Transverse colon (tissue), 4 donors: ENCODE measurements at regions not wholly inside any gene's neighbourhood (a gene's known extent, or its start where the extent isn't known, plus 50 kb on each side); places are given as distances from the start of the nearest gene placed in this dataset.

Source experiments
- DNase-seq: peaks from one replicate; pipeline ENCODE4 v3.0.0-alpha.2; 2019
- H3K27ac ChIP-seq, 4 donors: fragments of 200-600 bp; sonication (generic); 2 replicates each; pipeline ENCODE4 v1.5.1; 2016 to 2018; ENCODE audit warnings: inconsistent platforms in 4 of 4
- H3K27me3 ChIP-seq: fragments of 200-600 bp; sonication (generic); 2 replicates; pipeline ENCODE4 v1.5.1; 2017; ENCODE audit warnings: inconsistent platforms
- H3K36me3 ChIP-seq, 4 donors: fragments of 200-600 bp; sonication (generic); 2 replicates each; pipeline ENCODE4 v1.5.1; 2017 to 2019; ENCODE audit warnings: inconsistent platforms in 4 of 4
- H3K4me1 ChIP-seq, 4 donors: fragments of 200-600 bp; sonication (generic); 2 replicates each; pipeline ENCODE4 v1.5.1; 2017 to 2020; ENCODE audit warnings: inconsistent platforms in 4 of 4
- H3K4me3 ChIP-seq, 4 donors: fragments of 200-600 bp; sonication (generic); 1 replicate in 1 of 4; 2 replicates in 3 of 4; pipeline versions ENCODE4 v1.5.1 to v1.6.1; 2017 to 2019; ENCODE audit warnings: inconsistent platforms in 4 of 4
- H3K9me3 ChIP-seq, 2 donors: fragments of 200-600 bp; sonication (generic); 2 replicates each; pipeline ENCODE4 v1.5.1; 2017 to 2019; ENCODE audit warnings: inconsistent platforms in 2 of 2
- CTCF ChIP-seq, 5 experiments: fragments of 200-600 bp in 3 of 5; fragments of 450-650 bp in 2 of 5; sonication (generic) in 3 of 5; IDR thresholded peaks; 1 replicate in 2 of 5; 2 replicates in 3 of 5; pipeline ENCODE4 v1.5.1; 2016 to 2017; ENCODE audit warnings: antibody characterized with exemption in 5 of 5, inconsistent platforms in 3 of 5, mild to moderate bottlenecking in 2 of 5, moderate library complexity in 1 of 5
- EP300 ChIP-seq: sonication (generic); formaldehyde crosslinking; IDR thresholded peaks from one replicate; pipeline ENCODE4 v1.6.1; 2017; ENCODE audit warnings: antibody characterized with exemption, low read depth
- POLR2A ChIP-seq: fragments of 450-650 bp; IDR thresholded peaks from one replicate; pipeline ENCODE4 v1.6.1; 2016; ENCODE audit warnings: antibody characterized with exemption, mild to moderate bottlenecking, moderate library complexity
- POLR2AphosphoS5 ChIP-seq, 3 donors: sonication (generic); formaldehyde crosslinking; IDR thresholded peaks; one replicate each; pipeline ENCODE4 v1.6.1; 2016; ENCODE audit warnings: antibody characterized with exemption in 3 of 3
- WGBS, 2 donors: methylation state at CpG; one replicate each; pipeline ENCODE4 v1.1.5; 2018; ENCODE audit warnings: low coverage in 1 of 2; 5-methylcytosine and 5-hydroxymethylcytosine counted together
- in situ Hi-C, 4 donors: fragments of 200-750 bp; cut with MboI; loops; one replicate each; pipeline versions ENCODE4 v1.15.0 to v1.15.1; 2017; ENCODE audit warnings: low sequenced_read_pairs in 3 of 4, low pct_ligation_motif_present in 1 of 4, low pct_unique_long_range_greater_than_20kb in 1 of 4
- intact Hi-C: fragments of 100-400 bp; cut with DNase I; formaldehyde crosslinking; loops from one replicate; pipeline ENCODE4 v1.15.1; 2023; ENCODE audit warnings: low total_unique reads

DNA sequence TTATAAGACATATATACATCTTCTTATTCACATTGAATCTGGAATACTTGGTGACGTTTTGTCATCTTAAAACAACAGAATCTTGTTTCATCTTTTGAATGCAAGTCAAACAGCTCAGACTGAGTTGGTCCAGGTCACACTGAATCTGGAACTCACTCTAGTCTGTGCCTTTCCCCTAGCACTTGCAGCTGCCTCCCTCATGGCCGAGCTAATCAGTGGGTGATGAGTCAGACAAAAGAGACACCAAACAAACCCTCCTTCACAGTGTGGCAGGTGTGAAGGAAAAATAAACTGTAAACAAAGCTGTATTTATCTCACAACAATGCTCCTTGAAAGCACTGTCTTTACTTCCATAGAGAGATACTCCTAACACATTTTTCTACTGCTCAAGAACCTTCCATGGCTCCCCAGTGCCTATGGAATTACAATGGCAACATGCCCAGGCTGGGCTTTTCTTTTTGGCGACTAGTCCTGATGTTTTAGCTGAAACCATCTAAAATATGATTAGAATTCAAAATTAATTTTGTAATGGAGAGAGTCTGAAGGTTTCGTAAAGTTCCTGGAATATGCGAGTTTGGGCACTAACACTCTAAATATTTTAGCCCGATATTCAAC is 140.0 kb downstream of the ZNF365 start:
- in situ Hi-C loops, result no loop called here
- Histone ChIP-seq H3K27me3 (no peaks in the 10 kb centered on the region), H3K4me1 (no peaks in the 10 kb centered on the region), H3K27ac (no peak overlapping the region), H3K9me3 (no peaks in the 10 kb centered on the region), H3K4me3 (no peak overlapping the region), H3K36me3 (no peaks in the 10 kb centered on the region)
- TF ChIP-seq EP300 (no peak), POLR2AphosphoS5 (IDR thresholded peaks at IDR 0.05) (no peak), CTCF (IDR thresholded peaks at IDR 0.05) (no peak), POLR2A (no peak)
- intact Hi-C loops, result no loop called here
- 70 to 77% methylated on average over 6 of the region's 6 CpGs for WGBS, 2 donors
- DNase-seq, result no peak

- Histone ChIP-seq H3K9me3 (no peaks in the 10 kb centered on the region), H3K27ac (no peak overlapping the region), H3K4me1 (no peaks in the 10 kb centered on the region), H3K36me3 (no peaks in the 10 kb centered on the region), H3K4me3 (no peak overlapping the region), H3K27me3 (no peaks in the 10 kb centered on the region)
- TF ChIP-seq EP300 (no peak), POLR2AphosphoS5 (IDR thresholded peaks at IDR 0.05) (no peak), CTCF (IDR thresholded peaks at IDR 0.05) (no peak), POLR2A (no peak)
- in situ Hi-C loops, result no loop called here
- WGBS, 2 donors, result 74 to 82% methylated on average over 2 of the region's 2 CpGs
- DNase-seq, result no peak
- intact Hi-C loops, result loop anchor here (5.0 kb wide), 1 partner anchor 165 kb away; no protein-coding TSS in a partner anchor
Measured at GRCh38 chr10:62517252-62517651, 143.1 kb downstream of the ZNF365 start.

GRCh38 chr10:62527019-62527827 is 153.1 kb downstream of the ZNF365 start:
- no peak overlapping the region for H3K27ac ChIP-seq
- no peaks in the 10 kb centered on the region for H3K4me1 ChIP-seq
- no peaks in the 10 kb centered on the region for H3K9me3 ChIP-seq
- H3K27me3 ChIP-seq, result no peaks in the 10 kb centered on the region
- DNase-seq, result peak; percentile 9
- no peaks in the 10 kb centered on the region for H3K36me3 ChIP-seq
- no peak for TF ChIP-seq EP300
- no peak for TF ChIP-seq POLR2AphosphoS5 (IDR thresholded peaks at IDR 0.05)
- TF ChIP-seq CTCF (IDR thresholded peaks at IDR 0.05), result no peak
- no peak for TF ChIP-seq POLR2A
- in situ Hi-C loops, result no loop called here
- 68 to 79% methylated on average over 3 to 6 of the region's 6 CpGs for WGBS, 2 donors
- H3K4me3 ChIP-seq, result no peak overlapping the region
- intact Hi-C loops, result no loop called here

- WGBS, 2 donors, result 41 to 44% methylated on average over 1 of the region's 1 CpG
- in situ Hi-C loops, result no loop called here
- H3K36me3 ChIP-seq, result no peaks in the 10 kb centered on the region
Measured at GRCh38 chr10:62528441-62528840, 154.3 kb downstream of the ZNF365 start.

More at GRCh38 chr10:62528441-62528840, 154.3 kb downstream of the ZNF365 start:
- H3K27me3 ChIP-seq, result no peaks in the 10 kb centered on the region
- TF ChIP-seq POLR2A (no peak), EP300 (no peak)
- intact Hi-C loops, result no loop called here
- DNase-seq, result no peak
- no peak overlapping the region for H3K27ac ChIP-seq
- no peaks in the 10 kb centered on the region for H3K9me3 ChIP-seq
- no peaks in the 10 kb centered on the region for H3K4me1 ChIP-seq
- H3K4me3 ChIP-seq, result no peak overlapping the region
